Heart right ventricle (tissue), 16 donors: ENCODE measurements at regions not wholly inside any gene's neighbourhood (a gene's known extent, or its start where the extent isn't known, plus 50 kb on each side); places are given as distances from the start of the nearest gene placed in this dataset.
"Not testable (repeated sequence)": the region's sequence is repeated elsewhere in the genome, so short reads cannot be mapped to it uniquely, and the experiment has no call there.

Experiments used
- ATAC-seq, 8 donors: fragments of 200-7000 bp; cut with Tn5 transposase; one replicate each; pipeline ENCODE4 v1.9.1; 2020; ENCODE audit warnings: mild to moderate bottlenecking in 8 of 8, moderate library complexity in 8 of 8, moderate number of reproducible peaks in 1 of 8
- DNase-seq, 2 donors: peaks; one replicate each; pipeline ENCODE4 v3.0.0-alpha.2; 2020
- H3K27ac ChIP-seq, 10 donors: fragments of 200-600 bp; sonication (generic) in 2 of 10; one replicate each; pipeline versions ENCODE4 v1.5.0 to v1.8.0; 2020 to 2022; ENCODE audit warnings: mild to moderate bottlenecking in 3 of 10
- H3K27me3 ChIP-seq, 7 donors: fragments of 200-600 bp; one replicate each; pipeline ENCODE4 v1.8.0; 2021 to 2022; ENCODE audit warnings: mild to moderate bottlenecking in 2 of 7
- H3K36me3 ChIP-seq, 9 donors: fragments of 200-600 bp; sonication (generic) in 1 of 9; one replicate each; pipeline versions ENCODE4 v1.5.0 to v1.8.0; 2020 to 2022; ENCODE audit warnings: mild to moderate bottlenecking in 2 of 9
- H3K4me1 ChIP-seq, 9 donors: fragments of 200-600 bp; sonication (generic) in 1 of 9; one replicate each; pipeline versions ENCODE4 v1.5.0 to v1.8.0; 2020 to 2022; ENCODE audit warnings: mild to moderate bottlenecking in 4 of 9
- H3K4me3 ChIP-seq, 10 donors: fragments of 200-600 bp; sonication (generic) in 2 of 10; one replicate each; pipeline versions ENCODE4 v1.5.0 to v1.8.0; 2020 to 2022; ENCODE audit warnings: mild to moderate bottlenecking in 7 of 10, moderate library complexity in 2 of 10
- H3K9me3 ChIP-seq, 11 donors: fragments of 200-600 bp in 10 of 11; sonication (generic) in 2 of 11; one replicate each; pipeline versions ENCODE4 v1.5.0 to v1.8.0; 2013 to 2022; ENCODE audit warnings: mild to moderate bottlenecking in 2 of 11, control low read depth in 1 of 11, moderate library complexity in 1 of 11
- CTCF ChIP-seq, 9 donors: fragments of 200-600 bp; sonication (generic) in 2 of 9; IDR thresholded peaks; one replicate each; pipeline versions ENCODE4 v1.5.0 to v1.8.0; 2021 to 2022; ENCODE audit warnings: antibody characterized with exemption in 9 of 9, mild to moderate bottlenecking in 5 of 9, moderate library complexity in 1 of 9
- WGBS, 2 donors: extraction: QIAGEN DNeasy Blood & Tissue Kit; methylation state at CpG; one replicate each; pipeline ENCODE4 v1.1.7; 2013; ENCODE audit warnings: inconsistent platforms in 1 of 2; 5-methylcytosine and 5-hydroxymethylcytosine counted together
- intact Hi-C, 10 donors: fragments of 100-400 bp; cut with DNase I; formaldehyde crosslinking; loops; one replicate each; pipeline versions ENCODE4 v1.11.1 to v1.14.2; 2022
- donor health status: Arrhythmogenic right ventricular cardiomyopathy.
- donor health status: ischemic (EF 13 %, LVEDD 7.1; RV severe dilation, severe dysfunction).
- donor health status: healthy with polysubstance abuse.
- donor health status: DM: no; HTN: yes; CAD: no.
- donor health status: DM: no; HTN: no; CAD: no.
- donor health status: ischemic (EF 25% LVEDD 6.9; RV normal size, moderate dysfunction).
- donor health status: ischemic (EF 25% LVEDD 5.7; RV mildly dilated, moderate dysfunction).
- donor health status: healthy.
- donor health status: DM: yes; HTN: yes; CAD: no.
- donor health status: Ischemic cardiomyopathy.
- donor health status: ischemic (EF 35%, LVEDD 5.7; RV mildly dilated, moderate dysfunction).
- donor health status: nonischemic (EF 11% LVEDD 7.7; RV severe dilation, severe dysfunction).
- donor health status: DM: yes; HTN: yes; CAD: no.
- donor health status: PGD.
- donor health status: ischemic (EF 29% LVEDD 5.4; RV normal size, mild dysfunction).
- donor health status: nonischemic (EF 23%, LVEDD 6.1; RV moderate dilation, normal function).

GRCh38 chr10:21379143-21379542 is 146.3 kb downstream of the SKIDA1 start:
- Histone ChIP-seq H3K4me1 (no peaks in the 10 kb centered on the region), H3K36me3 (no peaks in the 10 kb centered on the region), H3K27me3 (no peaks in the 10 kb centered on the region), H3K4me3 (no peak overlapping the region), H3K9me3 (no peaks in the 10 kb centered on the region), H3K27ac (no peak overlapping the region)
- intact Hi-C loops, result no loop called here
- no peak for ATAC-seq
- no peak for DNase-seq
- TF ChIP-seq CTCF (IDR thresholded peaks at IDR 0.05), result no peak
- 68 to 70% methylated on average over 3 of the region's 3 CpGs for WGBS, 2 donors

- intact Hi-C loops, DNase-seq, H3K27ac ChIP-seq, ATAC-seq, H3K4me3 ChIP-seq, H3K36me3 ChIP-seq, H3K9me3 ChIP-seq, H3K27me3 ChIP-seq: not testable (repeated sequence)
- WGBS, 2 donors, result 91 to 94% methylated on average over 2 of the region's 2 CpGs
- peaks cover 0 to 14% (median 10%) of the 10 kb centered on the region in 9 donors for H3K4me1 ChIP-seq
These were observed 150.2 kb downstream of the SKIDA1 start for GRCh38 chr10:21375274-21375673.

GRCh38 chr10:21373881-21374280 is 151.6 kb downstream of the SKIDA1 start:
- H3K27ac ChIP-seq, H3K4me3 ChIP-seq, ATAC-seq, H3K27me3 ChIP-seq, intact Hi-C loops, H3K9me3 ChIP-seq, DNase-seq, H3K36me3 ChIP-seq: not testable (repeated sequence)
- H3K4me1 ChIP-seq, result peaks cover 0 to 26% (median 11%) of the 10 kb centered on the region in 9 donors
- WGBS, 2 donors, result 85 to 90% methylated on average over 3 of the region's 3 CpGs

- Histone ChIP-seq H3K27me3 (no peaks in the 10 kb centered on the region), H3K36me3 (no peaks in the 10 kb centered on the region), H3K9me3 (no peaks in the 10 kb centered on the region), H3K27ac (peak overlapping the region in 6 of 10 donors; percentile 3 to 52 (median 26)), H3K4me1 (peaks cover 0 to 26% (median 11%) of the 10 kb centered on the region in 9 donors), H3K4me3 (peak overlapping the region in 3 of 10 donors; percentile 8 to 33 (median 14))
- peak in 1 of 2 donors; percentile 57 for DNase-seq
- peak; percentile 79 to 94 (median 90) for ATAC-seq
- TF ChIP-seq CTCF (IDR thresholded peaks at IDR 0.05), result no peak
- WGBS, 2 donors, result 41 to 47% methylated on average over 4 of the region's 4 CpGs
- intact Hi-C loops, result no loop called here
These were observed 152.7 kb downstream of the SKIDA1 start for GRCh38 chr10:21372651-21373410.

GRCh38 chr10:21369697-21370096 is 155.8 kb downstream of the SKIDA1 start:
- no peaks in the 10 kb centered on the region for H3K36me3 ChIP-seq
- no peak overlapping the region for H3K4me3 ChIP-seq
- H3K27me3 ChIP-seq, result no peaks in the 10 kb centered on the region
- TF ChIP-seq CTCF (IDR thresholded peaks at IDR 0.05), result no peak
- intact Hi-C loops, result loop anchor here in 1 of 10 donors (10.0 kb wide), 1 partner anchor 85 kb away; no protein-coding TSS in a partner anchor
- DNase-seq (no peak), ATAC-seq (no peak)
- H3K27ac ChIP-seq, result no peak overlapping the region
- WGBS, 2 donors, result 15 to 25% methylated on average over 2 of the region's 2 CpGs
- no peaks in the 10 kb centered on the region for H3K9me3 ChIP-seq
- H3K4me1 ChIP-seq, result peaks cover 0 to 38% (median 23%) of the 10 kb centered on the region in 9 donors
